SK-N-SH treated with all-trans-retinoic acid at 6 μM for 48 hours (cell line): ENCODE measurements at regions not wholly inside any gene's neighbourhood (a gene's known extent, or its start where the extent isn't known, plus 50 kb on each side); places are given as distances from the start of the nearest gene placed in this dataset.

Experiments used
- ARNTL ChIP-seq: fragments of 450-650 bp; formaldehyde crosslinking; IDR thresholded peaks from 2 replicates; pipeline ENCODE4 v1.5.0; 2020; ENCODE audit warnings: low read depth, mild to moderate bottlenecking, moderate library complexity, borderline replicate concordance
- BACH2 ChIP-seq: fragments of 250-450 bp; sonication (Bioruptor Pico); IDR thresholded peaks from 2 replicates; pipeline ENCODE4 v1.9.0; 2021; ENCODE audit warnings: mild to moderate bottlenecking, borderline replicate concordance
- OSR1 ChIP-seq: fragments of 250-450 bp; sonication (Bioruptor Pico); IDR thresholded peaks from 2 replicates; pipeline ENCODE4 v1.8.0; 2022; ENCODE audit warnings: moderate library complexity, mild to moderate bottlenecking, inconsistent platforms
- TOX ChIP-seq: fragments of 250-450 bp; sonication (Bioruptor Pico); IDR thresholded peaks from 2 replicates; pipeline ENCODE4 v1.8.0; 2021; ENCODE audit warnings: mild to moderate bottlenecking, moderate library complexity, borderline replicate concordance
- ZFP30 ChIP-seq: fragments of 450-650 bp; formaldehyde crosslinking; IDR thresholded peaks from 2 replicates; pipeline ENCODE4 v1.5.0; 2022; ENCODE audit warnings: mild to moderate bottlenecking, moderate library complexity
- ZNF565 ChIP-seq: fragments of 450-650 bp; formaldehyde crosslinking; conservative IDR thresholded peaks from 2 replicates; pipeline ENCODE4 v1.5.0; 2020; ENCODE audit warnings: low read depth, mild to moderate bottlenecking, moderate library complexity
- ZNF8 ChIP-seq: fragments of 450-650 bp; formaldehyde crosslinking; IDR thresholded peaks from 2 replicates; pipeline ENCODE4 v1.5.0; 2020; ENCODE audit warnings: mild to moderate bottlenecking, moderate library complexity
- TF ChIP-seq, protein P1 (sequence below): fragments of 250-450 bp; sonication (Bioruptor Pico); IDR thresholded peaks from 2 replicates; pipeline ENCODE4 v1.8.0; 2020; ENCODE audit warnings: mild to moderate bottlenecking, moderate library complexity, borderline replicate concordance

- TF ChIP-seq ZFP30 (CRISPR knock-in tag) (no peak), ZNF565 (no peak), ARNTL (CRISPR knock-in tag) (no peak), OSR1 (no peak), TOX (CRISPR knock-in tag) (no peak), ZNF8 (CRISPR knock-in tag) (no peak), BACH2 (CRISPR knock-in tag) (no peak)
- TF ChIP-seq, protein P1, sequence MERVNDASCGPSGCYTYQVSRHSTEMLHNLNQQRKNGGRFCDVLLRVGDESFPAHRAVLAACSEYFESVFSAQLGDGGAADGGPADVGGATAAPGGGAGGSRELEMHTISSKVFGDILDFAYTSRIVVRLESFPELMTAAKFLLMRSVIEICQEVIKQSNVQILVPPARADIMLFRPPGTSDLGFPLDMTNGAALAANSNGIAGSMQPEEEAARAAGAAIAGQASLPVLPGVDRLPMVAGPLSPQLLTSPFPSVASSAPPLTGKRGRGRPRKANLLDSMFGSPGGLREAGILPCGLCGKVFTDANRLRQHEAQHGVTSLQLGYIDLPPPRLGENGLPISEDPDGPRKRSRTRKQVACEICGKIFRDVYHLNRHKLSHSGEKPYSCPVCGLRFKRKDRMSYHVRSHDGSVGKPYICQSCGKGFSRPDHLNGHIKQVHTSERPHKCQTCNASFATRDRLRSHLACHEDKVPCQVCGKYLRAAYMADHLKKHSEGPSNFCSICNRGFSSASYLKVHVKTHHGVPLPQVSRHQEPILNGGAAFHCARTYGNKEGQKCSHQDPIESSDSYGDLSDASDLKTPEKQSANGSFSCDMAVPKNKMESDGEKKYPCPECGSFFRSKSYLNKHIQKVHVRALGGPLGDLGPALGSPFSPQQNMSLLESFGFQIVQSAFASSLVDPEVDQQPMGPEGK (CRISPR knock-in tag), result no peak
Observed at GRCh38 chrX:39472161-39472560, 625.6 kb downstream of the BCOR start.
